ENCODE measurements at regions not wholly inside any gene's neighbourhood (a gene's known extent, or its start where the extent isn't known, plus 50 kb on each side); places are given as distances from the start of the nearest gene placed in this dataset.

DNA sequence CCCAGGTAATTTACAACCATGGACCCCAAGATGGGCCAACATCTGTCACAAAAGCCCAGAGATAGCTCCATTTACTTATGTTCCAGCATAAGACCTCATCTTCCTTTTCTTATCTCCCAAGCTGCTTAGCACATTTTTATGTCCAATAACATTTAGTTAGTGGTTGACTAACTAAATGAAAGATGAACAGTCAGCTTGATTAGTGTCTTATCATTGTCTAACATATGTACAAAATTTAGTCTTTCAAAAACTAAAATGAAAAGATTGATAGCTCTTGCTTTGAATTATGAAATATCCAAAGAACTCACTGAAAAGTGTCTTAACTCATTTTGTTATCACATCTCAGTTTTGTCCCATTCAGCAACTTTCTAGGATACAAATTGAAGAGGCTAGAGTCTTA is 163.1 kb upstream of the EGLN3 start:
- no peak for TF ChIP-seq GATA3 (IDR thresholded peaks at IDR 0.05; ENCODE audit: low read depth, low read length)
- no peak for TF ChIP-seq GATA2 (IDR thresholded peaks at IDR 0.05; ENCODE audit: low read depth, low read length)

Data from SH-SY5Y (cell line).